ENCODE measurements at regions not wholly inside any gene's neighbourhood (a gene's known extent, or its start where the extent isn't known, plus 50 kb on each side); places are given as distances from the start of the nearest gene placed in this dataset.

DNA sequence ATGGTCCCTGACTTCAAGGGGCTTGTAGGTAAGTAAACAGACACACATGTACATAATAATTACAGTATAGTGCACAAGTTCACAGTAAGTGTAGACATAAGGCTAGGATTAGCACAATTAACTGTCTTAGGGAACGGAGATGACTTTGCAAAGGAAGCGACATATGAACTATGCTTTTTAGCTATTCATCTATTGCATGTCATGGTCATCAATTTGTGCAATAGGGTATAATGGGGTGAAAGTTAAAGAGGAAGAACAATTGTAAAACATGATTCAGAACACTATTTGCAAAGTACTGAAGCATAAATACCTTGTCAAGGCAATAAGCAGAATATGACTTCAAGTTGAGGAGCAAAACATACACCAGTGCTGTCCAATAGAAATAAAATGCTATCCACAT, 112.3 kb upstream of the SLC8A1 start:
- TF ChIP-seq REST (IDR thresholded peaks at IDR 0.05; ENCODE audit: insufficient read depth in 1 of 2, low read depth in 2 of 2, low read length in 2 of 2) (no peak), POLR2AphosphoS5 (IDR thresholded peaks at IDR 0.05; ENCODE audit: low read depth, low read length) (no peak)
